H9 (cell line): ENCODE measurements at regions not wholly inside any gene's neighbourhood (a gene's known extent, or its start where the extent isn't known, plus 50 kb on each side); places are given as distances from the start of the nearest gene placed in this dataset.

Experiments
- DNase-seq: peaks from one replicate; pipeline ENCODE4 v3.0.0-alpha.2; 2017
- H2AFZ ChIP-seq: one replicate; pipeline ENCODE4 v1.6.1; 2013; ENCODE audit warnings: mild to moderate bottlenecking, low read length, control low read depth, moderate library complexity
- H2AK5ac ChIP-seq: 2 replicates; pipeline ENCODE4 v1.6.1; 2013; ENCODE audit warnings: low read length, control low read depth, mixed read lengths; ENCODE audit not compliant: insufficient read length
- H2BK120ac ChIP-seq: one replicate; pipeline ENCODE4 v1.6.1; 2013; ENCODE audit warnings: low read depth, mild to moderate bottlenecking, low read length, control low read depth, inconsistent platforms; ENCODE audit not compliant: poor library complexity, severe bottlenecking
- H2BK12ac ChIP-seq: 2 replicates; pipeline ENCODE4 v1.6.1; 2013; ENCODE audit warnings: low read length, control low read depth, mixed read lengths, low read depth; ENCODE audit not compliant: insufficient read length
- H2BK15ac ChIP-seq: 2 replicates; pipeline ENCODE4 v1.6.1; 2013; ENCODE audit warnings: low read depth, low read length, control low read depth
- H2BK20ac ChIP-seq: one replicate; pipeline ENCODE4 v1.6.1; 2013; ENCODE audit warnings: low read depth, mild to moderate bottlenecking, low read length, control low read depth, inconsistent platforms; ENCODE audit not compliant: poor library complexity, severe bottlenecking
- H2BK5ac ChIP-seq: 2 replicates; pipeline ENCODE4 v1.6.1; 2013; ENCODE audit warnings: low read length, control low read depth, mixed read lengths; ENCODE audit not compliant: insufficient read length
- H3K14ac ChIP-seq: 2 replicates; pipeline ENCODE4 v1.6.1; 2013; ENCODE audit warnings: low read length, control low read depth; ENCODE audit not compliant: insufficient read depth
- H3K18ac ChIP-seq: 2 replicates; pipeline ENCODE4 v1.6.1; 2013; ENCODE audit warnings: low read depth, mild to moderate bottlenecking, mixed read lengths, low read length, control low read depth; ENCODE audit not compliant: insufficient read length
- H3K23ac ChIP-seq: 2 replicates; pipeline ENCODE4 v1.6.1; 2013; ENCODE audit warnings: low read length, control low read depth, mixed read lengths, low read depth; ENCODE audit not compliant: insufficient read length
- H3K23me2 ChIP-seq: 2 replicates; pipeline ENCODE4 v1.6.1; 2013; ENCODE audit warnings: low read depth, mild to moderate bottlenecking, mixed read lengths, low read length, control low read depth; ENCODE audit not compliant: insufficient read length, poor library complexity, severe bottlenecking
- H3K27ac ChIP-seq: 2 replicates; pipeline ENCODE4 v1.5.1; 2013; ENCODE audit warnings: low read length, control low read depth, mixed read lengths, low read depth; ENCODE audit not compliant: insufficient read length
- H3K27me3 ChIP-seq: 2 replicates; pipeline ENCODE4 v1.6.1; 2013; ENCODE audit warnings: low read length, control low read depth, inconsistent platforms; ENCODE audit not compliant: insufficient read depth
- H3K4ac ChIP-seq: 2 replicates; pipeline ENCODE4 v1.6.1; 2013; ENCODE audit warnings: low read depth, mild to moderate bottlenecking, control low read depth, inconsistent platforms, low read length, moderate library complexity
- H3K4me1 ChIP-seq: 2 replicates; pipeline ENCODE4 v1.6.1; 2013; ENCODE audit warnings: low read length, control low read depth, inconsistent platforms; ENCODE audit not compliant: insufficient read depth
- H3K4me2 ChIP-seq: 2 replicates; pipeline ENCODE4 v1.6.1; 2013; ENCODE audit warnings: low read length, control low read depth, mixed read lengths; ENCODE audit not compliant: insufficient read length, insufficient read depth
- H3K56ac ChIP-seq: 2 replicates; pipeline ENCODE4 v1.6.1; 2013; ENCODE audit warnings: low read depth, mild to moderate bottlenecking, mixed read lengths, low read length, control low read depth; ENCODE audit not compliant: insufficient read length
- H3K79me1 ChIP-seq: 2 replicates; pipeline ENCODE4 v1.6.1; 2013; ENCODE audit warnings: low read depth, mild to moderate bottlenecking, moderate library complexity, low read length, control low read depth, inconsistent platforms; ENCODE audit not compliant: insufficient read depth, poor library complexity, severe bottlenecking
- H3K79me2 ChIP-seq: 2 replicates; pipeline ENCODE4 v1.6.1; 2013; ENCODE audit warnings: low read length, control low read depth, inconsistent platforms; ENCODE audit not compliant: insufficient read depth
- H3K9ac ChIP-seq: 2 replicates; pipeline ENCODE4 v1.6.1; 2013; ENCODE audit warnings: low read length, control low read depth, mixed read lengths; ENCODE audit not compliant: insufficient read length; ENCODE audit errors: extremely low read depth
- H3K9me3 ChIP-seq: one replicate; pipeline ENCODE4 v1.6.1; 2013; ENCODE audit warnings: low read depth, low read length, inconsistent platforms; ENCODE audit not compliant: control insufficient read depth
- H3T11ph ChIP-seq: one replicate; pipeline ENCODE4 v1.6.1; 2013; ENCODE audit warnings: mild to moderate bottlenecking, low read length, control low read depth, inconsistent platforms
- H4K20me1 ChIP-seq: one replicate; pipeline ENCODE4 v1.6.1; 2013; ENCODE audit not compliant: control insufficient read depth, insufficient read length, insufficient read depth
- H4K5ac ChIP-seq: 2 replicates; pipeline ENCODE4 v1.6.1; 2013; ENCODE audit warnings: low read depth, mild to moderate bottlenecking, mixed read lengths, low read length, control low read depth; ENCODE audit not compliant: insufficient read length
- H4K8ac ChIP-seq: replicated peaks from 2 replicates; pipeline ENCODE4 v1.6.1; 2013; ENCODE audit warnings: low read length, control low read depth, mixed read lengths, low read depth; ENCODE audit not compliant: insufficient read length
- H4K91ac ChIP-seq: 2 replicates; pipeline ENCODE4 v1.6.1; 2013; ENCODE audit warnings: low read depth, mild to moderate bottlenecking, moderate library complexity, mixed read lengths, low read length, control low read depth; ENCODE audit not compliant: insufficient read length
- H3K27ac Mint-ChIP-seq, 3 experiments: 2 replicates in 2 of 3; 3 replicates in 1 of 3; pipeline ENCODE4 v1.8.0; 2020 to 2021; ENCODE audit warnings: mixed read lengths in 3 of 3, mild to moderate bottlenecking in 1 of 3, moderate library complexity in 1 of 3
- H3K27me3 Mint-ChIP-seq: 2 replicates; pipeline ENCODE4 v1.8.0; 2021; ENCODE audit warnings: low read depth, mild to moderate bottlenecking, moderate library complexity, mixed read lengths
- H3K36me3 Mint-ChIP-seq, 3 experiments: 2 replicates in 2 of 3; 3 replicates in 1 of 3; pipeline ENCODE4 v1.8.0; 2020 to 2021; ENCODE audit warnings: low read depth in 3 of 3, mixed read lengths in 3 of 3; ENCODE audit not compliant: insufficient read depth in 1 of 3
- H3K4me1 Mint-ChIP-seq, 2 experiments: 2 replicates each; pipeline ENCODE4 v1.8.0; 2020; ENCODE audit warnings: mixed read lengths in 2 of 2
- H3K4me3 Mint-ChIP-seq, 2 experiments: 2 replicates in 1 of 2; 3 replicates in 1 of 2; pipeline ENCODE4 v1.8.0; 2020 to 2021; ENCODE audit warnings: mild to moderate bottlenecking in 2 of 2, mixed read lengths in 2 of 2, moderate library complexity in 1 of 2
- H3K9me3 Mint-ChIP-seq, 2 experiments: 2 replicates in 1 of 2; 3 replicates in 1 of 2; pipeline ENCODE4 v1.8.0; 2020; ENCODE audit warnings: mild to moderate bottlenecking in 2 of 2, mixed read lengths in 2 of 2, moderate library complexity in 1 of 2
- WGBS: extraction: QIAGEN DNeasy Blood & Tissue Kit; methylation state at CpG from one replicate; pipeline ENCODE4 v1.1.7; 2013; ENCODE audit warnings: missing lambda C conversion rate, low lambda C conversion rate, mixed read lengths; ENCODE audit not compliant: insufficient read length; ENCODE audit errors: extremely low coverage; 5-methylcytosine and 5-hydroxymethylcytosine counted together
- TF ChIP-seq, protein P1 (sequence below): fragments of 200-600 bp; sonication (generic); conservative IDR thresholded peaks from 3 replicates; pipeline ENCODE4 v1.8.0; 2021; ENCODE audit warnings: antibody characterized with exemption, mild to moderate bottlenecking

DNA sequence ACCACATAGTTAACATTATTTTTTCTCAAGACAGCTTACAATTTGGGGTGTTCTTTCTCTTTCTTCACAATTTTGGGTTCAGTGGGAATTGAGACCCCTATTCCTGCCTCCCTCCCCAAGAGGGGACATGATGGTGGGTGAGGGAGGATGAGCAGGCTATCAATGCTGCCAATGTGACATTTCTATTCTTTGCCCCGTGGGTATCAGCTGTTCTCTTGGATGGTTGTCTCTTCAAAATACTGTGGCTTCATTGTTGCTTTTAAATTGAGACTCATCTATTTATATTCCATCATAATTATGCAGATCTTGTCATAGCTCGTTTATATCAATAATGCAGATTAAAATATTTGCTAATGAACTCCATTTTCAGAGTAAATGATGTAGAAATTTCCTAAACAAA, 56.5 kb upstream of the ANO4 start:
- Histone ChIP-seq H2BK20ac (no peak overlapping the region), H3K9me3 (no peaks in the 10 kb centered on the region), H3K56ac (no peak overlapping the region), H4K5ac (no peak overlapping the region), H2BK12ac (no peak overlapping the region), H4K91ac (no peak overlapping the region), H3T11ph (no peak overlapping the region), H2AK5ac (no peak overlapping the region), H3K18ac (no peak overlapping the region), H3K79me2 (no peaks in the 10 kb centered on the region), H2AFZ (no peak overlapping the region), H2BK120ac (no peak overlapping the region), H3K4ac (no peak overlapping the region), H3K27me3 (no peaks in the 10 kb centered on the region), H4K8ac (no peak overlapping the region), H3K4me1 (no peaks in the 10 kb centered on the region), H3K27ac (no peak overlapping the region), H4K20me1 (no peaks in the 10 kb centered on the region), H2BK15ac (no peak overlapping the region), H3K79me1 (no peaks in the 10 kb centered on the region), H3K9ac (no peak overlapping the region), H3K23ac (no peak overlapping the region), H3K4me2 (no peak overlapping the region), H3K23me2 (no peaks in the 10 kb centered on the region), H3K14ac (no peak overlapping the region), H2BK5ac (no peak overlapping the region)
- Mint-ChIP-seq H3K4me1 (peaks cover 5 to 9% of the 10 kb centered on the region in 2 experiments; a peak in 3 of 4 replicates), H3K27me3 (no peaks in the 10 kb centered on the region), H3K27ac (no peak overlapping the region), H3K4me3 (no peak overlapping the region), H3K9me3 (no peaks in the 10 kb centered on the region), H3K36me3 (no peaks in the 10 kb centered on the region; a peak in 1 of 7 replicates)
- DNase-seq: no peak
- TF ChIP-seq, protein P1, sequence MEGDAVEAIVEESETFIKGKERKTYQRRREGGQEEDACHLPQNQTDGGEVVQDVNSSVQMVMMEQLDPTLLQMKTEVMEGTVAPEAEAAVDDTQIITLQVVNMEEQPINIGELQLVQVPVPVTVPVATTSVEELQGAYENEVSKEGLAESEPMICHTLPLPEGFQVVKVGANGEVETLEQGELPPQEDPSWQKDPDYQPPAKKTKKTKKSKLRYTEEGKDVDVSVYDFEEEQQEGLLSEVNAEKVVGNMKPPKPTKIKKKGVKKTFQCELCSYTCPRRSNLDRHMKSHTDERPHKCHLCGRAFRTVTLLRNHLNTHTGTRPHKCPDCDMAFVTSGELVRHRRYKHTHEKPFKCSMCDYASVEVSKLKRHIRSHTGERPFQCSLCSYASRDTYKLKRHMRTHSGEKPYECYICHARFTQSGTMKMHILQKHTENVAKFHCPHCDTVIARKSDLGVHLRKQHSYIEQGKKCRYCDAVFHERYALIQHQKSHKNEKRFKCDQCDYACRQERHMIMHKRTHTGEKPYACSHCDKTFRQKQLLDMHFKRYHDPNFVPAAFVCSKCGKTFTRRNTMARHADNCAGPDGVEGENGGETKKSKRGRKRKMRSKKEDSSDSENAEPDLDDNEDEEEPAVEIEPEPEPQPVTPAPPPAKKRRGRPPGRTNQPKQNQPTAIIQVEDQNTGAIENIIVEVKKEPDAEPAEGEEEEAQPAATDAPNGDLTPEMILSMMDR: no peak
- WGBS: no CpG with 5 or more reads among the region's 2 CpGs
